Psoas muscle (tissue), 7 donors: ENCODE measurements at regions not wholly inside any gene's neighbourhood (a gene's known extent, or its start where the extent isn't known, plus 50 kb on each side); places are given as distances from the start of the nearest gene placed in this dataset.

Source experiments
- ATAC-seq, 4 donors: fragments of 200-7000 bp; cut with Tn5 transposase; one replicate each; pipeline ENCODE4 v1.9.1; 2020; ENCODE audit warnings: moderate library complexity in 3 of 4, mild to moderate bottlenecking in 2 of 4
- DNase-seq, 2 donors: peaks; one replicate each; pipeline ENCODE4 v3.0.0-alpha.2; 2020
- H3K27ac ChIP-seq: fragments of 200-600 bp; one replicate; pipeline ENCODE4 v1.8.0; 2022
- H3K27me3 ChIP-seq, 3 donors: fragments of 200-600 bp in 1 of 3; one replicate each; pipeline versions ENCODE4 v1.6.1 to v1.8.0; 2013 to 2022; ENCODE audit warnings: low read length in 2 of 3, mild to moderate bottlenecking in 2 of 3, moderate library complexity in 1 of 3; ENCODE audit not compliant: insufficient read depth in 3 of 3
- H3K36me3 ChIP-seq, 2 donors: fragments of 200-600 bp in 1 of 2; one replicate each; pipeline versions ENCODE4 v1.6.1 to v1.8.0; 2013 to 2022; ENCODE audit warnings: low read depth in 1 of 2, mild to moderate bottlenecking in 1 of 2, moderate library complexity in 1 of 2; ENCODE audit not compliant: insufficient read depth in 1 of 2
- H3K4me1 ChIP-seq: fragments of 200-600 bp; one replicate; pipeline ENCODE4 v1.8.0; 2022
- H3K4me3 ChIP-seq: fragments of 200-600 bp; one replicate; pipeline ENCODE4 v1.8.0; 2022; ENCODE audit warnings: mild to moderate bottlenecking
- H3K9me3 ChIP-seq: fragments of 200-600 bp; one replicate; pipeline ENCODE4 v1.8.0; 2022
- CTCF ChIP-seq: fragments of 200-600 bp; IDR thresholded peaks from one replicate; pipeline ENCODE4 v1.8.0; 2022; ENCODE audit warnings: antibody characterized with exemption
- WGBS, 3 donors: extraction: QIAGEN DNeasy Blood & Tissue Kit; methylation state at CpG; one replicate each; pipeline versions ENCODE4 v1.1.6 to v1.1.7; 2013; 5-methylcytosine and 5-hydroxymethylcytosine counted together
- intact Hi-C, 2 donors: fragments of 100-400 bp; cut with DNase I; formaldehyde crosslinking; loops; one replicate each; pipeline versions ENCODE4 v1.11.0 to v1.14.2; 2022
- donor health status: healthy with polysubstance abuse.
- donor health status: DM: no; HTN: no; CAD: no; lungs with moderate emphysema.
- donor health status: Bipolar disorder and iron deficiency.
- donor health status: healthy.
- donor health status: DM: yes; HTN: yes; CAD: no.
- donor health status: DM: no; HTN: no; CAD: no.
- donor health status: DM: yes; HTN: yes; CAD: no.

DNA sequence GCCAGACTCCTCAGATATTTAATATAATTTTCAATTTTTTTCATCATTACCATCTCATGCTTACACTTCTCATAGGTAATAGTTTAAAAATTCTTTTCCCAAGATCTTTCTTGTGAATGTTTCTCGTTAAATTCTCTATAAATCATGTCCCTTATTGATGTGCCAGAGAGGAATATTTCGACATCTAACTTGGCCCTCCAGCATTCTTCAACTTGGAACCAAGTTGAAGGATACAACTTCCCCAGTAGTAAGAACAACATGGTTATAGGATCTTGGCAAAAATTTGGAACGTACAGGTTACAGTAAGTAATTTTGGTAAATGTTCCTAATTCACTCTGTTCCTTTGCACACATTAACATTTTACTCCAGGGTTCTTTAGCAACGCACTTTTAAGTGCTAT is 731.8 kb downstream of the CDH11 start:
- WGBS, 3 donors: 57 to 72% (median 57%) methylated on average over 4 of the region's 4 CpGs
- H3K27ac ChIP-seq: no peak overlapping the region
- intact Hi-C loops: no loop called here

GRCh38 chr16:64384636-64385035 is 737.2 kb downstream of the CDH11 start:
- no peak for TF ChIP-seq CTCF
- H3K27me3 ChIP-seq: no peaks in the 10 kb centered on the region
- WGBS, 3 donors: 18 to 38% (median 22%) methylated on average over 4 of the region's 4 CpGs
- no peaks in the 10 kb centered on the region for H3K4me1 ChIP-seq
- H3K36me3 ChIP-seq: no peaks in the 10 kb centered on the region
- H3K9me3 ChIP-seq: no peaks in the 10 kb centered on the region
- intact Hi-C loops: no loop called here
- no peak overlapping the region for H3K4me3 ChIP-seq
- DNase-seq: no peak
- no peak for ATAC-seq
- H3K27ac ChIP-seq: no peak overlapping the region

More for the DNA sequence above, 731.8 kb downstream of the CDH11 start:
- Histone ChIP-seq H3K4me3 (no peak overlapping the region), H3K4me1 (no peaks in the 10 kb centered on the region), H3K36me3 (no peaks in the 10 kb centered on the region), H3K27me3 (no peaks in the 10 kb centered on the region), H3K9me3 (no peaks in the 10 kb centered on the region)
- ATAC-seq: no peak
- TF ChIP-seq CTCF: no peak
- DNase-seq: no peak

DNA sequence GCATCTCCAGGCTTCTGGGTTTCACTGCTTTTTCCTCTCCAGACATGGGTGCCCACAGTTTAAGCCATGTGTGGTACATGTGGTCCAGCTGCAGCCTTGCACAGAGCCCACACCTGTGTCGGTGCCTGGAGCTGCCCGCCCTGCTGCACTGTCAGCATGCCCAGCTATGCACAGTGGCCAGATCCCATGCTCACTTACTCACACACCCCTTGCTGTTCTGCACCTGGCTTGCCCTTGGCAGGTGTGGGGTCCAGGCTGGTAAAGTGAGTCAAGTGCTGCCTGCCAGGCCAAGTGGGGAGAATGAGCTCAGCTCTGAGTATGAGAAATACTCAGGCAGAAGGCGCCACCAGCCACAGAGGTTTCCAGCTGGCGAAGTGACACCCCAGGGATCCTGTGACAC is 739.9 kb downstream of the CDH11 start:
- intact Hi-C loops: no loop called here
- H3K4me1 ChIP-seq: no peaks in the 10 kb centered on the region
- peak overlapping the region; percentile 4 for H3K27ac ChIP-seq
- H3K9me3 ChIP-seq: no peaks in the 10 kb centered on the region
- ATAC-seq: peak; percentile 73 to 96 (median 84)
- H3K36me3 ChIP-seq: no peaks in the 10 kb centered on the region
- H3K27me3 ChIP-seq: no peaks in the 10 kb centered on the region
- peak; percentile 15 to 48 for DNase-seq
- no peak for TF ChIP-seq CTCF
- 33 to 52% (median 38%) methylated on average over 4 of the region's 4 CpGs for WGBS, 3 donors
- H3K4me3 ChIP-seq: no peak overlapping the region

DNA sequence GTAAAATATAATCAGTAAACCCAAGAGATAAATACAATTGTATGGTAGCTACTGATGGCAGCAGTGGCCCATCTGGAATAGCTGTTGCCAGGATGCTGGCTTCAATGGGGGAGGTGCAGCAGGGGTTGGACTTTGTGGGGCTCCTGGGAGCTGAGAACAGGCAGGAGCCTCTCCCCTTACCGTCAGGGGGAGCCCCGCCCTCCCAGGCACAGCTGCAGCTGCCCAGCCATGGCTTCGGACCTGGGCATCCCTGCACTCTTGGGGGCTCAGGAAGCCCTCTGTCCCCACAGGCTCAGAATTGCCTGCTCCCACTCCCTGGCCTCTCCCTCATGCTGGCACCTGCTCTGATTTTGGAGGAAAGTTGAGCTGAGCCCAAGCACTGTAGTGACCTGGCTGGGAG is 741.1 kb downstream of the CDH11 start:
- ATAC-seq (no peak), DNase-seq (no peak)
- H3K27me3 ChIP-seq: no peaks in the 10 kb centered on the region
- no peak for TF ChIP-seq CTCF
- no peaks in the 10 kb centered on the region for H3K4me1 ChIP-seq
- no peak overlapping the region for H3K27ac ChIP-seq
- no peak overlapping the region for H3K4me3 ChIP-seq
- intact Hi-C loops: no loop called here
- H3K36me3 ChIP-seq: no peaks in the 10 kb centered on the region
- no peaks in the 10 kb centered on the region for H3K9me3 ChIP-seq
- 58 to 73% (median 71%) methylated on average over 2 to 3 of the region's 3 CpGs for WGBS, 3 donors

DNA sequence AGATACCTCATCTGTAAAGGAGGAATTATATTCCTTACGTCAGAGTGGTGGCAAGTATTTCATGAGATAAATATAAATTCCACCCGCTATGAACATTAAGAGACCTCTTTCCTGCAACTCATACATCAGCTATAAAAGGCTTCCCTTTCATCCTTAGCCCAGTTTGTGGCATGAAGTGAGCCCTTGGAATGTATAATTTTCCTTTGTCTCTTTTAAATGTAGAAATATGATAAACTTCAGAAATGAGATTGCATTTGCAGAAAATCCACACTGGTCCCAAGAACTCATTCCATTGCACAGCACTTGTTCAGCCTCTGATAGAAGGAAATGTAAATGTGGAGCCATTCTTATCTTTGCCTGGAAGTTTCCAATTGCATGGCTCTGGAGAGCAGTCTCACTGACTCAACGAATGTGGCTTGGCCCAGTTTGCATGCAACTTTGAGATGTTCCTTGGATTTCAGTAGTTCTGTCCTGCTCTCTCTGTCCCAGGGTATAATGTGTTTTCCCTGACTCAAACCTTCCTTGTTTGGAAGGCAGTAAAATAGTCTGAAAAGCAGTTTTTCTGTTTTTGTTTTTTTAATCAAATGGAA is 746.4 kb downstream of the CDH11 start:
- DNase-seq (no peak), ATAC-seq (no peak)
- TF ChIP-seq CTCF: no peak
- Histone ChIP-seq H3K27ac (no peak overlapping the region), H3K4me3 (no peak overlapping the region), H3K4me1 (no peaks in the 10 kb centered on the region), H3K36me3 (no peaks in the 10 kb centered on the region), H3K27me3 (no peaks in the 10 kb centered on the region), H3K9me3 (no peaks in the 10 kb centered on the region)
- WGBS, 3 donors: 73 to 79% (median 76%) methylated on average over 3 of the region's 3 CpGs
- intact Hi-C loops: no loop called here
